HG03159 (cell line): ENCODE measurements at regions not wholly inside any gene's neighbourhood (a gene's known extent, or its start where the extent isn't known, plus 50 kb on each side); places are given as distances from the start of the nearest gene placed in this dataset.

Source experiments
- ATAC-seq: cut with Tn5 transposase; IDR thresholded peaks from one replicate; pipeline ENCODE4 v1.9.1; 2021; ENCODE audit warnings: mild to moderate bottlenecking, moderate library complexity; ENCODE audit not compliant: unreplicated experiment

DNA sequence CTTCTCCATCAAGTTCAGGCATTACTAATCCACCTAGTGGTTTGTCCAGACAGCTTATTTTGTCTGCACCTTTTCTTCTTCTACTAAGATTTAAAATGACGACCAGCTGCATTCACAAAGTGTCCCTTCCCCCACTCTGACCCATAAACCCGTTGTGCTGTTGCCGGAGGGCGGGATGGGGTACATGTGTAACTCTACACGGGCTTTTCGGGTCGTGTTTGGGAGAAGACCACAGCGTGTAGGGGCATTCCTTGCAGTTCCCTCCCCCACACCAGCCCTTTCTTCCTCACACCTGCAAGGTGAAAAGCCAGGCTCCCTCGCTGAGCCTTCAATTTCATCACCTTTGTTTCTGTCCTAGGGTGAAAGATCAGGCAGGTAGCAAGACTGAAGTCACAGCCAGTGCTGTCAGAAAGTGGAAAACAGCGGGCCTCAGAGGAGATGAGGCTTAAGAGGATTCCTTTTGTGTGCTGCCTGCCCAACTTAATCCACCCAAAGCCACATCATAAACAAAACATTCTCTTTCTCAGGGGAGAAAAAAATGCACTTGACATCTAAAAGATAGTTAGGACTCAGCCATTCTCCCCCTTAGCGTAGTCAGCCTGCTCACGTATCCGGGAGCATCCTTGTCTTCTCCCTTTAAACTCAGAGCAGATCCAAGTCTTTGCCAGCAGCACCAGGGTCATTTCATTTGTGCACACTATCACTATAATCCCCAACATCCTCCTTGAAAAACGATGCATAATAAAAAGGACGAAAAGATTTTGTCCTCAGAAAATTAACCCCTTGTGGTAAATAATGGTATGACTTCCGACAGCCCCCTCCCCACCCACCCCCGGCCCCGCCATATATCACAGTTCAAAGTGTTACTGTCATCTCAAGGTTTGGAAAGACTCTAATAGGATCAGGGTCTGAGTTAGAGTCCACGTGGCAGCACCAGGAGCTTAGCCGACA, 599.0 kb downstream of the RAB28 start:
- no peak for ATAC-seq

DNA sequence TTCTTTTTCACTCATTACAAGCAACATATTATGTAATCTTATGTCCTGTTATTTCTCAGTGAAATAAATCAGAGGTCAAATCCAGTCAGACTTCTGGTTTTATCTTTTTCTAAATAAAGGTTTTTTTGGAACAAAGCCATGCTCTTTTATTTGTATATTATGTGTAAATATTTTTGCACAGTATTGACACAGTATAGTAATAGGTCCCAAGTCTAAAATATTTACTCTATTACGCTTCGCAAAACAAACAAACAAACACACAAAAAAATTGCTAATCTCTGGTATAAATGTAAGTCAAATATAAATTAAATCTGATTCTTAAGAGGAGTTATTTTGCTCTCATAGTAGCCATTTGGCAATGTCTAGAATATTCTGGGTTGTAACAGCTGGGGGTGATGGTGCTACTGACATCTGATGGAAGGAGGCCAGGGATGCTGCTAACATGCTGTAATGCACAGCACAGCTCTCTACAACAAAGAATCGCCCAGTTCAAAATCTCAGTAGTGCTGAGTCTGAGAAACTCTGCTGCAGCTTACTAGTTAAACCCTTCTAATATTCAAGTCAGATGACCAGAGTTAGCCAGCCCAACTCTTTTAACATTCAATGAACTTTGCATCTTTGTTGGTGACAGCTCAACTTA, 602.1 kb downstream of the RAB28 start:
- no peak for ATAC-seq

DNA sequence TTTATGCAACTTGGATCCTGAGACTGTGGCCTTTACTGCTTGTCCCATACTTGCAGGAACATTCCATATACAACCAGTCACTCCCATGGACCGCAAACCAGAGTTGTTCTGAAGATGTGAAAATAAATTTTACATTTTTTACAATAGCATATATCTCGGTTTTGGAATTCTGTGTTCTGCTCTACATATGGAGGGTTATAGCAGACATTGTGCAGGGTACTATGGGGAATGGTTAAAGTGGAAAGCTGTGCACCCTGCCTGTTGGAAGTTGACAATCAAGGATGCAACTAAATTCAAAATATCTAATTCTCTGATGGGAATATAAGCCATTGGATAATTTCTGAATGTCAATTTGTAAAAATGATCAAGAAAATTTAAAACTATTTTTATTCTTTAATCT, 603.3 kb downstream of the RAB28 start:
- ATAC-seq: no peak

DNA sequence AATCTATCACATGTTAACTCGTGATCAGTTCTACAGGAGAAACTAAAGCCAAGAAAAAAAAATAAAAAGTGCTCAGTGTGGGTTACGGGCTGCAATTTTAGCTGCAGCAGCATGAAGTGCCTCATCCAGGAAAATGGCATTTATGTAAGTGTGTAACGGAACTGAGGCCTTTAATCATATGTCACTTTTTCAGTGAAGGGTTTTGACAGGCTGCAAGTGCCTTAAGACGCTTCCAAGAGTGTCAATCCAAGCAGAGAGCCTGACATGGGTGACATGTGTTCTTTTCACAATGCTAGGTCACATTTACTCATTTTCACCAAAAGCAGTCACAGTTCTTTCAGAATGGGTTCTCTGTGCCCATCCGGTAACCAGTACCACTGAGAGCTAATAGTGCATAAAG, 604.6 kb downstream of the RAB28 start:
- no peak for ATAC-seq

DNA sequence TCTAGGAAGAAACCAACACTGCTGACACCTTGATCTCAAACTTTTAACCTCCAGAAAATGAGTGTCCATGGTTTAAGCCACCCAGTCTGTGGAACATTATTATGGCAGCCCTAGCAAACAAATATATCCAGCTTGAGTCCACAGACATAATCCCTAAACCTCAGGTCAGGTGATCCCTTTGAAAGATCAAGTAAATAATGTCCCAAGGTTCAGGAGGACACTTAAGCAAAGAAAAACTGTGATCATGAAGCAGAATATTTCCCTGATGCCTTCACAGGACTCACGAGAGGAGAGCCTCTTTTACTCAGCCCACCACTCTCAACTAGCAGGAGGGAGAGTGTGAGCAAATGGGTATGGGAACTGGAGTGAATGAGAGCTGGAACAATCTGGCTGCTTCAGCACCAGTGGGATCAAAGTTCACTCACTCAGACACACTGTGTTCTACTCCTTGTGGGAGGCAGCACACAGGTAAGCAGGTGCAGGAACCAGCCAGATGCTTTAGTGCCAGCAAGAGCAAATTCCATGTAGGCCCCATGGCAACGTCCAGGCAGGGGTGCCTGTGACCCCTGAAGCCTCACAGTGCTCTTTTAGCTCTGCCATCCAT, 608.4 kb downstream of the RAB28 start:
- no peak for ATAC-seq

DNA sequence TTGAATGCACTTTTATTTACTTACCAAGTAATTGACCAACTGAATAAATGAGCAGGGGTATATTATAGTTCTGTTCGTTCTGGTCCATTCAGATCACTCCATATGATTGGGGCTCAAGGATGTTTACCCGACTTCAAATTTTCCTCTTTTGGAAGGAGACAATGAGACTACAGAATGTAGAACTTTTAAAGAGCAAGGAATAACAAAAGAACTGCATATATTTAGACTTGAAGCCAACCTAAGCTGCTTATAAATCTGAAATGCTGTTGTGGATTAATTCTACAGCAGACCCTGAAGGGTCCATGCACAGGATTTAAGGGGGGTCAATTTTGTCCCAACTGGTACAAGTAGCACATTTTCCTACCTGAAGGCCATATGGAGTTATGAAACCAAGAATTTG, 610.8 kb downstream of the RAB28 start:
- no peak for ATAC-seq

DNA sequence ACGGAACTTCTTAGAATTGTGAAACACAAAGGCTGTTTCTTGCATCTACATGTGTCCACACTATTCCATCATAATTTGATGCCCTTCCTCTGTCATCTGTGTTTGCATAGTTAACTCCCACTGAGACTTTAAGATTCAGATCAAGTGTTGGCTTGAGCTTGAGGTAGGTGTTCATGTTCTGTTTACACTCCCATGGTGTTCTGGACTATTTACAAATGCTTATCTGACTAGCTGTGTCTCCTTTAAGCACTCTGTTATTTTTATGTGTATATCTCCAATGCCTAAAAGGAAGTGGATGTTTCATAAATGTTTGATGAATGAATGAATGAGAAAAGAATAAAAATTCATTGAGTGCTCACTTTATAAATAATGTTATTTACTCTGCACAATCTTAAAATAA, 622.7 kb downstream of the RAB28 start:
- ATAC-seq: no peak

DNA sequence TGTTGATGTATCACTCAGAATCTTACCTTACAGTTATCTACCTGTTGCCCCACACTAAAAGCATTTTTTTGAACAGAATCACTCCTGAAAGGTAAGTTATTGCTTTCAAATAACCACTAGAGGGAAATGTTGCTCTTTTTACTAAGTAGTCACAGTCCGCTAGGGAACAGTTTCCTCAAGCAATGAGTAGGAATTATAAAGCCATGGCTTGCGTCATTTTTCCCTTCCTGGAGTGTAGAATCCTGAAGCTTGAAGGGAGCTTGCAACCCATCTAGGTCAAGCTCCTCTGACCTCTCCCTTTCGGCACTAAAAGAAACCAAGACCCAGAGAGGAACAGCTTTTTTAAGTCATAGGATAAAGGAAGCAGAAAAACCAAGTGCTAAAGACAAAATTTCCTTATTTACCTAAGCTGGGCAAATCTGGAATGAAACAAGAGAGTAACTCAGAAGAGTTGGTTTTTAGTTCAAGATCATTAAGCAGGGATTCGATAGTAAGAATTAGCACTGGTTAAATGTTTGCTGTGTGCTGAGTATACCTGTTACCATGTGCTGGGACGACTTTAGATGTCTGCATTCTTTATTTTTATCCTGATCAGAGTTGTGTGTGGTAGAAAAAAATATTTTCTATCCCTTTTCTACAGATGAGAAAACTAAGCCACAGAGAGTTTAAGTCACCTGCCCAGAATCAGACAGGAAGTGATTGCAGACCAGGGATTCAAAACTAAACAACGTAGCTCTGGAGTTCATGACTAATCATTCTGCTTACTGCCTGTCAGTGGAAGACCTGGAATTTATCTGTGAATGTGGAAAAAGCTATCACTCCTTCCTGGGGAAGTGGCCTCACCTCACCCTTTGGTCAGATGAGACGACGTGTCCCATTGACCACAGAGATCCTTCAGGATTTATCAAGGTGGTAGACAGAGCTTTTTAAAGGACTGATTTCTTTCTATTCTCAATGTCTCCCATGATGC, 631.5 kb downstream of the RAB28 start:
- no peak for ATAC-seq

DNA sequence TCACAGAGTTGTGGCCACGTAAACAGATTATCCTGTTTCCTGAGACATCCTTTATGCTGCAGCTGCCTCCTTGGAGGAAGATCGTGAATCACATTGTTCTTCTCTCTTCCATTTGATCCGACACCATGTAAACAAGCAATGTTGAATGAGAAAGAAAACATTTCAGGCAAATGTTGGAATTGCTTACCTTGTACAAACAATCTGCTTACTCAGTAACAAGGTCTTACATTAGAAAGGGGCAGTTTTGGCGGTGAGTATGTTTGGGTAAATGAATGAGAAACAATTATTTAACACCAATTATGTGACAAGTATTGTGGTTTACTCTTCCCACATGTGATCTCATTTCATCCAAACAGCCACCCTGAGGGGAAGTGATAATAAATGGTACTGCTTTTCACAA, 637.8 kb downstream of the RAB28 start:
- ATAC-seq: no peak

DNA sequence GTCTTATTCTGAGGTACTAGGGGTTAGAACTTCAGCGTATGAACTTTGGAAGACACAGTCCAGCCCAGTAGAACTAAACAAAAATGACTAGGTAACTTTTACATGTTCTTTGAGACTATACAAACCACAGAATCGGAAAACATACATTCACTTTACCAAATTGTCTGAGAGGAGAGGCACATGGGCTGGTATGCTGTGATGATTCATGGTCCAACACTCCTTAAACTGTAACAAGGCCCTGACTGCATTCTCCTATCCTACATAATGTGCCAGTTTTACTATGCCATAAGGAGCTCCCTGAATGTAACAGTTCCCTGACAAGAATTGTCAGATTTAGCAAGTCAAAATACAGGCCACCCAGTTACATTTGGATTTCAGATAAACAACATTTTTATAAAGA, 640.0 kb downstream of the RAB28 start:
- no peak for ATAC-seq

DNA sequence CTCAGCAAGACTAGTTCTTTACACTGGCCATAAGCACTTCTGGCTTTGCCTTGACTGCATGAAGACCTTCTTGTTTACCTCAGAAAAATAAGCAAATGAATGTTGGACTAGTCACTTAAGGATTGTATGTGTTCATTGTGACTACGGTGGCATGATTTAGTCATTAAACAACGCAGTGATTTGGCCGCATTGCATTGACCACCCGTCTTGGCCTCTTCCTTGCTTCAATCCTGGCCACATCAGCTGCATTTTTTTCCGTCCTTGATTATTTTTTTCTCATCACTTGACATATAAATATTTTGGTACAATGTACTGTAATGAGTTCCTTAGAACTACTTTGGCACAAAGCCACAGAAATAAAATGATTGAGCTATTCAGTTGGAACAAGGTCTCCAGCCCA, 656.2 kb downstream of the RAB28 start:
- ATAC-seq: no peak

DNA sequence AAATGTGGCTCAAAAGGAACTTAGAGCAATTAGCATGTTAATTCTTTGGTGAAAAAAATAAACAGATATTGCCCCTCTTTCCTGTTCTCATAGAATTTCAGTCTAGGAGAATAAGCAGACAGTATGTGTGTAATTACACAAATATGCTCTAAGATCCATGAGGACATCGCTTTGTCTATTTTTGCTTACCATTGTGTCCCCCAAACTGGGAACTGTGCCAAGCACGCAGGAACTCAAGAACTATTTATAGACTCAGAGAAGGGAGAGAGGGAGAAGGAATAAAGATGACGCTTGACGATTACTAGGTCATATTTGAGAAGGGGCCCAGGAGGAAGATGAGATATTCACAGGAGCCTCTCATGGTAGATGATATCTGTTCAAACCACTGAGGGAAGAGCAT, 692.6 kb downstream of the RAB28 start:
- no peak for ATAC-seq

DNA sequence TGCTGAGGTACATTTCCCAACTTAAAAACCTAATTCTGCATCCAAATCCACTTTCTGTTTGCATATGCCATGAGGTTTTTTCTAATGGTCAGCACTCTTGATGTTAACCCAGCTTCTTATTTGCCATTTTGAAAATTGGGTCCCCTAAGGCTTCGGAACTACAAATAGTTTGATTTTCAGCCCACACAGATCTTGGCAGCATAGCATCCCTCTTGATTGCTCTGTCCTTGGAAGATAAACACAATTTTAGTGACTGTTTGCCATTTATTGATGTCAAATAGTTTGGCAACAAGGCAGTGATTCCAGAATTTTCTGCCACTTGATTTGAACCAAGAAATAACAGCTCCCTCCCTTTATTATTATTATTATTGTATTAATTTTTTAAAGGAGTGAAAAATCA, 696.9 kb downstream of the RAB28 start:
- ATAC-seq: no peak

DNA sequence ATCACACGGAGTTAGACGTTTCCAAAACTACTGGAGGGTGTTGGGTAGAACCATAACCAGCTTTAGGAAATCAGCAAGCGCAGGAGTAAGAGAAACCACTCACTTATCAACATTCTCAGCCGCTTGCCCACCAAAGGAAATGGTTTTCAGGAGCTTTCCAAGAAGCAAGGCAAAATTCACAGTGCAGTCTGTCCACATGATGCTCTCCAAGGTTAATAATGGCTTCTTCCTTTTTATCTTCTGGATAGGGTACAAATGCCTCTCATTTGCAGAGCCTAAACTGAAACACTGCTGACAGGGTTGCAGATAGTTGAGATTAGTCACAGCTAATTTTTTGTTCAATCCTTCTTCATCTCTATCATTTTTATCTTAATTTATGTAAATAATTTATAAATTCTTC, 705.4 kb downstream of the RAB28 start:
- no peak for ATAC-seq

DNA sequence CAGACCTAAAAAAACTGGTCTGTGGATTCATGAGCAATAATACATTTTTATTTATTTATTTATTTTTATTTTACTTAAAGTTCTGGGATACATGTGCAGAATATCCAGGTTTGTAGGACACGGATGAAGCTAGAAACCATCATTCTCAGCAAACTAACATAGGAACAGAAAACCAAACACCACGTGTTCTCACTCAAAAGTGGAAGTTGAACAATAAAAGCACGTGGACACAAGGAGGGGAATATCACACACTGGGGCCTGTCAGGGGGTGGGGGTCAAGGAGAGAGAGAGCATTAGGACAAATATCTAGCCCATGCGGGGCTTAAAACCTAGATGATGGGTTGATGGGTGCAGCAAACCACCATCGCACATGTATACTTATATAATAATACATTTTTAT, 705.9 kb downstream of the RAB28 start:
- no peak for ATAC-seq

DNA sequence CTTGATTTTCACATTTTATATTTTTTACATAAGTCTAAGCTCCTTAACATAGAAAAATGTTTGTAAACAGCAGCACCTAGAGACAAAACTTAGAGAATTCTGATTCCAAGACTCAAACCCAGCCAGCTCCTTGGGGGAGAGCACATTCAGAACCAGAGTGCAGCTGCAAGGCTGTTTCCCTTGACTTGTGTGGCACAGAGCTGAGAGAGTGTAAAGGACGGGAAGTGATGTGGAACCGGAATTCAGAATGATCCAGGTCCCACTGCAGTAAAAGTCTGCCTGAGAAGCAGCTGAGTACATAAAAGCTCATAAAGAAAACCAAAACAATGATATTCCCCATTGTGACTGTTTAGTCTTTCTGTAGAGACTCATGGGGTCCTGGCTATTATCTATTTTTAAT, 713.8 kb downstream of the RAB28 start:
- no peak for ATAC-seq

DNA sequence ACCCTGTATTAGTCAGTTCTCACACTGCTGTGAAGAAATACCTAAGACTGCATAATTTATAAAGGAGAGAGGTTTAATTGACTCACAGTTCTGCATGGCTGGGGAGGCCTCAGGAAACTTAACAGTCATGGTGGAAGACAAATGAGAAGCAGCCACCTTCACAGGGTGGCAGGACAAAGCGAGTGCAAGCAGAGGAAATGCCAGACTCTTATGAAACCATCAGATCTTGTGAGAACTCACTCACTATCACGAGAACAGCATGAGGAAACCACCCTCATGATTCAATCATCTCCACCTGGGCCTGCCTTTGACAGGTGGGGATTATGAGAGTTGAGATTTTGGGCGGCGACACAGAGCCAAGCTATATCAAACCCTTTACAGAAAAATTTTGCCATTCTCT, 722.4 kb downstream of the RAB28 start:
- ATAC-seq: no peak

DNA sequence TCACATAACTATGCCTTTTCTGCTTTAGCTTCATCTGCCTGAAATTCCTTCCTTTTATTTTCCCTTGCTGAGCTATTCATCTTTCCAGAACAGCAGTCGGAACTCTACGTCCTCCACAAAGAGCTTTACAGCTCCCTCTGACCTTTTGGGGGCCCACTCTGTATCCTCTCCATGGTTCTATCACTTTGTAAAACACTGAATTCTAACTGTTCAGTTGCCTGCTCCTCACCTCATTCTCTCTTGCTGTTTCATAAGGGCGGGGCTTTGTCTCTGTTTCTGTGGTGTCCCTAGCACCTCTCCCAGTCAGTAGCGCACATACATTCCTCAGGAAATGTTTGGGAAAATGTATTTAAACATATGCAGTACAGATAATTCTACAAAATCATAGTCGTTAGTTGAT, 737.0 kb downstream of the RAB28 start:
- ATAC-seq: no peak

DNA sequence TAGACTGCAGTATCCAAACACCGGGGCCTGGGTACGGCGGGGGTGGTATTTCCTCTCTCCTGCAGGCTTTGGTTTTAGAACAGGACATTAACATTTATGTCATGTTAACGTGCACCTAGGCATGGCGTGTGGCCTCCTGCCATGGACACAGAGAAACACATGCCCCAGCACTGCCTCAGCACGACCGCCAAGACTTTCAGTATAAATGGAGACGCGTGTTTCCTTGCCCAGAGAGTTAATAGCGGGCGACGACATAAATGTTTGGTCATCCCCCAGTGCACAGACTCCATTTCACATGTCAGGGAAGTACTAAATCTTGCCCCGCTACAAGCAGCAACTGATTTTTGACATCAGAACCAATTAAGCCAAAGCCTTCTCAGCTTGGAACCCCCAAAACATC, 737.9 kb downstream of the RAB28 start:
- no peak for ATAC-seq

DNA sequence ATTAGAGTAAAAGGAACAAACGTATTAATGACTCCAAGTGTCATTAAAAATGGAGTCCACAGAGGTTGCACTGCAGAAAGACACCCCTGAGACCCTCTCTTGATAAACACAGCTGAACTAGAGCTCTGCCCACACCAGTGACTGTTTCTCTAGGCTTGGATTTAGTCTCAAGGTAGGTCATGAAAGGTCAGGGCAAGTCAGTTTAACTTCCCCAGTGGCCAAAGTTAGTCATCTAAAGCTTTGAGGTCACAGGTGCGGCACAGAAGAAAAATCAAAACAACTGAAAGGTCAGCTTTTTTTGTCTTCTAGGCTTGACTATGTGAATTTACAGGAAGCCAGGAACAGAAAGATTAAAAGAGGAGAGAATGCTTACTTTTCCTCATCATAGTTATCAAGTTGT, 749.6 kb downstream of the RAB28 start:
- no peak for ATAC-seq

DNA sequence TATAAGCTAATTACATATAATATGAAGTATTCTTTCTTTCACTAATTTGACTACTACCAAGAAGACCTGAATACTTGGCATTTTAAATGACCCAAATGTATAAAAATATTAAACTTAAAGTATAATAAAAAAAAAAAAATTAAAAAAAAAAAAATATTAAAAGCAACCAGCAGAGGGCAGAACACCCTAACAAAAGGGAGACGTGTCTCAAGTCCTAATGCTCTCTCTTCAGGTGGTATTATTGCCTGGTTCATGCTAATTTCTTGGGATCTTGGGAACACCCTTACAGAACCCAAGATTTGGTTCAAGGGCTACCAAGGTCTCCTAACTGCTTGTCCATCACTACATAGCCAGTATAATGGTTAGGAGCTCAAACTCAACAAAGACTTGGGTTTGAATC, 754.8 kb downstream of the RAB28 start:
- peak; percentile 44 for ATAC-seq
